Left colon (tissue), 2 donors: ENCODE measurements at regions not wholly inside any gene's neighbourhood (a gene's known extent, or its start where the extent isn't known, plus 50 kb on each side); places are given as distances from the start of the nearest gene placed in this dataset.

Experiments used
- ATAC-seq: fragments of 200-7000 bp; cut with Tn5 transposase; one replicate; pipeline ENCODE4 v1.9.1; 2020; ENCODE audit warnings: mild to moderate bottlenecking, moderate library complexity
- DNase-seq, 2 donors: peaks; one replicate each; pipeline ENCODE4 v3.0.0-alpha.2; 2020
- intact Hi-C, 2 donors: fragments of 100-400 bp; cut with DNase I in 1 of 2; cut with micrococcal nuclease in 1 of 2; formaldehyde crosslinking; loops; one replicate each; pipeline versions ENCODE4 v1.11.2 to v1.14.0; 2022; cut with DNase I, micrococcal nuclease
- donor health status: DM: no; HTN: no; CAD: no.
- donor health status: DM: yes; HTN: yes; CAD: no.

GRCh38 chr2:118177884-118178283 is 89.6 kb downstream of the INSIG2 start:
- DNase-seq (no peak), ATAC-seq (no peak)
- intact Hi-C loops, result no loop called here

GRCh38 chr2:118177318-118177717 is 89.0 kb downstream of the INSIG2 start:
- intact Hi-C loops, result no loop called here
- no peak for ATAC-seq
- DNase-seq, result no peak

DNA sequence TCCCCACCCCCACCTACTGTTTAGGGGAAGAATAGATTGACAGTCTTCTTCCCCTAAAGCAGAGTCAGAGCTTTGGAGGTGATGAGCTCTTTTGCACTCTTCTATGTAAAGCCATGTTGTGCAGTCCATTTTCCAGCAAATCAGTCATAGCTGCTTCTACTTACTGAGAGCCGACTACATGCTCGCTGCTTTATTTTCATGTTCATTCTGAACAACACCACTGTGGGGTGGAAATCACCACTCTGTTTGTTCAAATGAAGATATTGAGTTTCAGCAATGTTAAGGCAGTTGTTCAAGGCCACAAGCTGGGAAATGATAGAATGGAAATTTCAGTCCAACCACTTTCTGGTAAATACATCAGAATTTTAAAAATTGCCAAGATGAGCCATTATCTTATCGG is 88.3 kb downstream of the INSIG2 start:
- ATAC-seq (no peak), DNase-seq (no peak)
- intact Hi-C loops, result no loop called here

DNA sequence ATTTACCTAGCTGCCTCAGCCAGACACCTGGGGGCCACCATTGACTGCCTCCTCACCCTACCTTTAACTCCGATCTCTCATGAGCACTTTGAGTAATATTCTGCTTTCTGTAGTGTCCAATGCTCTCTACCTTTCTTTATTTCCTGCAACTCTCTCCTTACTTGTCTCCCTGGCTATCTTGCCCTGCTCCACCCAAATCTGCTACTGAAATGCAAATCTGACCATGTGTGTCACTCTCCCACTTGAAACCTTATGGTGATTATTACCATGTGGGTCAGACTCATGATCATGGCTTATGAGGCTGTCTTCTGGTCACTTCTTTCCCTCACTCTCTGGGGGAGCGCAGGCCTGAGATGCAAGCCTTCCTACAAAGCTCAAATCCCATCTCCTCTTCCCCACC is 83.3 kb downstream of the INSIG2 start:
- intact Hi-C loops, result no loop called here
- ATAC-seq (no peak), DNase-seq (no peak)

DNA sequence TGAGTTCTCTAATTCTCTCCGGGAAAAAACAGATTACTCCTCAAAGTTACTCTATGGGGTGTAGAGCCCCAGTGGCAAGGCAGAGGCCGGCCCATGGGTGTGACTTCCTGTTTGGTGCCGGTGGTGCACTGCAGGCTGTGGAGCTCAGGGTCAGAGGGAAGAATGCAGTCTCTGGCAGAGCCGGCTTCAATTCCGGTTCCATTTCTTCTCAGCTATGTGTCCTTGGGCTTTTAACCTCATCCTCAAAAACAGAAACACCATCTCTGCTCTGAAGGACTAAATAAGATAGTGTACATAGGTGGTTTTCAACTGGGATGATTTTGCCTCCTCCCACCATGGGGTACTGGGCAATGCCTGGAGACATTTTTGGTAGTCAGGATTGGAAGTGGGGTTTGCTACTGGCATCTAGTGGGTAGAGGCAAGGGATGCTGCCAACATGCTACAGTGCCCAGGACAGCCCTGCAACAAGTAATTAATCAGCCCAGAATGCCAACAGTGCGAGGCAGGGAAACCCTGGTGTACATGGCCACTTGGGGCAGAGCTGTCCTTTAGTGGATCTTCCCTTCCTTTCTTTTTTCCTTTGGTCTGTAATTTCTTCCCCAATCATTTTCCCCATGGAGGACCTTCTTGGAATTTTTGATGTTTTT is 81.2 kb downstream of the INSIG2 start:
- peak in 1 of 2 donors; percentile 15 for DNase-seq
- intact Hi-C loops, result no loop called here
- no peak for ATAC-seq

DNA sequence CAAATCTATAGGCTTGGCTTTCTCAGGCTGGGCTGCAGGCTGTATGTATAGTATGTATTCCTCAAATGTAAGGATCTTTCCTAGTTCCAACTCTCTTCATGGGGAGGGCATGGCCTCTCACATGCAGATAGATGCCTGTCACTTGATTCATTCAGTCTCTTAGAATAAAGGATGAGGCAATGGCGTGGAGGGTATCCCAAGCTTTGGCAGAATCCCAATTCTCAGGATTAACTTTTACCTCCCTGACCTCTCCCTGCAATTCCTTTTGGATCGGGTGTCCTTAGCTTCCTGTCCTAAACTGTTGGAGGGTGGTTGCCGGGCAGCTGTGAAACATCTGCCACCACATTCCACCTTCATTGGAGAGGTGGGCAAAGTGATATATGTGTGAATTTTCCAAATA is 80.3 kb downstream of the INSIG2 start:
- ATAC-seq, result no peak
- no peak for DNase-seq
- intact Hi-C loops, result no loop called here

- intact Hi-C loops, result no loop called here
- DNase-seq, result no peak
- ATAC-seq, result no peak
Measured at GRCh38 chr2:118167026-118167425, 78.8 kb downstream of the INSIG2 start.

- ATAC-seq (no peak), DNase-seq (no peak)
- intact Hi-C loops, result no loop called here
Measured at GRCh38 chr2:118166242-118166641, 78.0 kb downstream of the INSIG2 start.

- intact Hi-C loops, result no loop called here
- DNase-seq, result no peak
- ATAC-seq, result no peak
Measured at GRCh38 chr2:118165595-118165994, 77.3 kb downstream of the INSIG2 start.
